ENCODE measurements at regions not wholly inside any gene's neighbourhood (a gene's known extent, or its start where the extent isn't known, plus 50 kb on each side); places are given as distances from the start of the nearest gene placed in this dataset.

DNA sequence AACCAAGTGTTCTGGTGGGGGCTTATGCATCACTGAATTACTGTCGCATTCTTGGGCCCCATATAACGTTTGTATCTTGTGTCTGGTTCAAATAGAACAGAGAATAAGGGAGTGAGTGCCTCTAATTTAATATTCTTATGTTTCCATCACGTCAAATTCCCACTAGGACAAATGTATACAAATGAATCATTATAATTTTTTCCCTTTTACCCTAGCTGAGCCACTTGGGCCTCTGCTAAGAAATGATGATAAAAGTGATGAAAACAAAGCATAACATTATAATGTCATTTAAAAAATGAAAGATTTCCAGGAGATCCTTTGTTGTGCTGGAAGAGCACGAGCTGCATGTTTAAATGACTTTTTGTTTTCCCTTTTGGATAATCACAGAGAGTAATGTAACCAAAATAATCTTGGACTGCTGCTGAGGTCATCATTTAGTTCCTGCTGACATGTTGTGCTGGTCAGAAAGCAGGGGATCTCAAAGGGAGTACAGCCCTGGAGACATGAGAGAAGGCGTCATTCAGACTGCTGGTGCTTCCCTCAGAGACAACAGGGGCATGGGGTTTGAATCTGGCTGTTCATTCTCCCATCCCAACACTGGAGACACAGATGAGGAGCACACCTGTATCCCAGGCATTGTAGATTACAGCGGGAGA lies 105.1 kb upstream of the SCOC start:
- in situ Hi-C loops (cut with MboI; ENCODE audit: low pct_unique_long_range_greater_than_20kb in 2 of 9, low sequenced_read_pairs in 9 of 9, unreplicated experiment in 9 of 9): loop anchor here in 4 of 9 experiments (25.0 kb wide), 3 partner anchors 231 to 531 kb away; no protein-coding TSS in a partner anchor
- Histone ChIP-seq H3K27ac (peak overlapping the region; percentile 10 to 33), H3K4me3 (no peak overlapping the region), H3K4me1 (replicated peaks in 1 of 2) (peaks cover 13 to 16% of the 10 kb centered on the region in 2 donors)
- 55 to 90% (median 72%) methylated on average over 2 to 5 of the region's 6 CpGs for WGBS, 10 experiments
- peak in 5 of 8 experiments; percentile 47 to 84 (median 62) for ATAC-seq (replicated peaks in 6 of 8)

DNA sequence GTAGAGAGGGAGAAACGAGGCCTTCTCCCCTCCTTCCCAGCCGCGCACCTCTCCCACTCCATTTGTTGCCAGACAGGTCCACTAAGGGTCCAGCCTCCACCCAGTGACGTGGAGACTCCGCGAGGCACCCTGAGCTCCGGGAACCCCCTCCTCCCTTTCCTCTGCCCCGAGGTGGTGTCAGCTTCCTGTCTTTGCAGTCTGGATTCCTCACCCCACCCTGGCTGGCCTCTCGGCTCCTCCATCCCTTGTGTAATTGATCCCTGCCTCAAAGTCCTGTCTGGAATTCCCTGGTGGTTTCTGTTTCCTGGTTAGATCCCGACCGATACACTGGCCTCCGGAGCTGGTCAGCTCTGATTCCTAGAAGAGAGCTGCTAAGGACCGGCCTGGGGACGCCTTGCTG lies 105.9 kb upstream of the SCOC start:
- no peak overlapping the region for H3K4me3 ChIP-seq
- peaks cover 13 to 16% of the 10 kb centered on the region in 2 donors for H3K4me1 ChIP-seq (replicated peaks in 1 of 2)
- ATAC-seq (replicated peaks in 6 of 8): peak in 1 of 8 experiments; percentile 17
- WGBS, 10 experiments: 0 to 100% (median 88%) methylated on average over 1 to 8 of the region's 14 CpGs; no CpG with 5 or more reads in 5 of the 10 experiments
- H3K27ac ChIP-seq: no peak overlapping the region
- in situ Hi-C loops (cut with MboI; ENCODE audit: low pct_unique_long_range_greater_than_20kb in 2 of 9, low sequenced_read_pairs in 9 of 9, unreplicated experiment in 9 of 9): loop anchor here in 4 of 9 experiments (25.0 kb wide), 3 partner anchors 230 to 530 kb away; no protein-coding TSS in a partner anchor

- Histone ChIP-seq H3K4me1 (replicated peaks in 1 of 2) (peaks cover 13 to 16% of the 10 kb centered on the region in 2 donors), H3K27ac (no peak overlapping the region), H3K4me3 (no peak overlapping the region)
- peak in 2 of 8 experiments; percentile 85 to 94 for ATAC-seq (replicated peaks in 6 of 8)
- in situ Hi-C loops (cut with MboI; ENCODE audit: low pct_unique_long_range_greater_than_20kb in 2 of 9, low sequenced_read_pairs in 9 of 9, unreplicated experiment in 9 of 9): loop anchor here in 4 of 9 experiments (25.0 kb wide), 3 partner anchors 230 to 530 kb away; no protein-coding TSS in a partner anchor
- 49 to 100% (median 100%) methylated on average over 1 to 9 of the region's 10 CpGs; no CpG with 5 or more reads in 1 of the 10 experiments for WGBS, 10 experiments
These were observed 106.4 kb upstream of the SCOC start for GRCh38 chr4:140266958-140267568.

DNA sequence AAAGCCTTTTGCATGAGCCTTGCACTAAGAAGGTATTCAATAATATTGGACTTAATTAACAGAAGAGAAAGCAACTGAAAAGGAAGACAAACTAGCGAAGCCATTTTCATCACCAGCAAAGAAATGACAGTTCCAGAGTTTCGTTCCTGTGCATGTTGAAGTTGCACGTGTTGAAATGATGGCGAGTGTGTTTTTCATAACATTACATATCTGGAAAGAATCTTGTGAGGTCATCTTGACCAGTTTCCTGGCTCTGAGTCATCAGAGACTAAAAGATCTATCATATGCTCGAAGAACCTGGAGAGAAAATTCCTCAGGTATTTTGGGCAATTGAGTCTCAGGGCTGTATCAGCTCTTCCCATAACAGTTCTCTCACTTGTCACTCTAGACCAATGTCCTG lies 106.2 kb upstream of the MAML3 start:
- in situ Hi-C loops (cut with MboI; ENCODE audit: low pct_unique_long_range_greater_than_20kb in 2 of 9, low sequenced_read_pairs in 9 of 9, unreplicated experiment in 9 of 9): loop anchor here in 4 of 9 experiments (25.0 kb wide), 3 partner anchors 223 to 523 kb away; no protein-coding TSS in a partner anchor
- 13 to 96% (median 60%) methylated on average over 1 to 5 of the region's 5 CpGs; no CpG with 5 or more reads in 1 of the 10 experiments for WGBS, 10 experiments
- peak in 3 of 8 experiments; percentile 16 to 50 (median 39) for ATAC-seq (replicated peaks in 6 of 8)
- Histone ChIP-seq H3K4me1 (replicated peaks in 1 of 2) (peaks cover 9 to 25% of the 10 kb centered on the region in 2 donors), H3K4me3 (no peak overlapping the region), H3K27ac (no peak overlapping the region)

DNA sequence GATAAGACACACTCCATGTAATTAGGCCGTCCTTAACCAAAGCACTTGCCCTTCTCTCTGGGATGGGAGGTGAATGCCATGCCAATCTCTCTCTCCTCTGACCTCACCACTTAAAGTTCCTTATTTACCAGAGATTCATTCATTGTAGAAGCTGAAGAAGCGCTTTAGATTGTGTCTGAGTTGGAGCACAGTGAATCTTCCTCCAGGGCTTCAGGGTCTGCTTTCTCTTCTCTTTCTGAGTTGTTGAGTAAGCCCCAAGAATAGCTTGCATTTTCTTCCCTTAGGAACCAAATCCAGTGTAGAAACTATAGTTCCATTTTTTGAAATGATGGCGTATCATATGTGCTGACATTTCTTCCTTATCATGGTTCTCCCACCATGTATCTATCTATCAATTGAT lies 104.5 kb upstream of the MAML3 start:
- Histone ChIP-seq H3K4me3 (no peak overlapping the region), H3K27ac (no peak overlapping the region), H3K4me1 (replicated peaks in 1 of 2) (peaks cover 23 to 40% of the 10 kb centered on the region in 2 donors)
- 60 to 100% (median 98%) methylated on average over 1 to 3 of the region's 3 CpGs for WGBS, 10 experiments
- in situ Hi-C loops (cut with MboI; ENCODE audit: low pct_unique_long_range_greater_than_20kb in 2 of 9, low sequenced_read_pairs in 9 of 9, unreplicated experiment in 9 of 9): loop anchor here in 4 of 9 experiments (10.0 to 25.0 kb wide), 4 partner anchors 104 to 521 kb away; partner anchors contain the start of gene MAML3 (in 1 of the 4)
- no peak for ATAC-seq (replicated peaks in 6 of 8)

GRCh38 chr4:140257461-140258305 lies 103.7 kb upstream of the MAML3 start:
- H3K4me3 ChIP-seq: no peak overlapping the region
- 50 to 100% (median 90%) methylated on average over 1 to 9 of the region's 10 CpGs; no CpG with 5 or more reads in 1 of the 10 experiments for WGBS, 10 experiments
- ATAC-seq (replicated peaks in 6 of 8): peak in 1 of 8 experiments; percentile 1
- peak overlapping the region; percentile 2 to 18 for H3K27ac ChIP-seq
- peaks cover 27 to 48% of the 10 kb centered on the region in 2 donors for H3K4me1 ChIP-seq (replicated peaks in 1 of 2)
- in situ Hi-C loops (cut with MboI; ENCODE audit: low pct_unique_long_range_greater_than_20kb in 2 of 9, low sequenced_read_pairs in 9 of 9, unreplicated experiment in 9 of 9): loop anchor here in 4 of 9 experiments (10.0 to 25.0 kb wide), 4 partner anchors 103 to 520 kb away; partner anchors contain the start of gene MAML3 (in 1 of the 4)

- Histone ChIP-seq H3K4me3 (no peak overlapping the region), H3K27ac (no peak overlapping the region), H3K4me1 (replicated peaks in 1 of 2) (peaks cover 34 to 56% of the 10 kb centered on the region in 2 donors)
- 58 to 100% (median 80%) methylated on average over 2 of the region's 2 CpGs; no CpG with 5 or more reads in 3 of the 10 experiments for WGBS, 10 experiments
- no peak for ATAC-seq (replicated peaks in 6 of 8)
- in situ Hi-C loops (cut with MboI; ENCODE audit: low pct_unique_long_range_greater_than_20kb in 2 of 9, low sequenced_read_pairs in 9 of 9, unreplicated experiment in 9 of 9): loop anchor here in 4 of 9 experiments (10.0 to 25.0 kb wide), 4 partner anchors 102 to 520 kb away; partner anchors contain the start of gene MAML3 (in 1 of the 4)
These were observed 103.0 kb upstream of the MAML3 start for GRCh38 chr4:140256941-140257340.

- Histone ChIP-seq H3K27ac (no peak overlapping the region), H3K4me1 (replicated peaks in 1 of 2) (peaks cover 40 to 62% of the 10 kb centered on the region in 2 donors), H3K4me3 (no peak overlapping the region)
- WGBS, 10 experiments: 0 to 60% (median 24%) methylated on average over 1 to 2 of the region's 2 CpGs; no CpG with 5 or more reads in 6 of the 10 experiments
- no peak for ATAC-seq (replicated peaks in 6 of 8)
- in situ Hi-C loops (cut with MboI; ENCODE audit: low pct_unique_long_range_greater_than_20kb in 2 of 9, low sequenced_read_pairs in 9 of 9, unreplicated experiment in 9 of 9): loop anchor here in 4 of 9 experiments (10.0 to 25.0 kb wide), 4 partner anchors 102 to 519 kb away; partner anchors contain the start of gene MAML3 (in 1 of the 4)
These were observed 102.4 kb upstream of the MAML3 start for GRCh38 chr4:140256335-140256734.

GRCh38 chr4:140255927-140256326 lies 101.9 kb upstream of the MAML3 start:
- ATAC-seq (replicated peaks in 6 of 8): no peak
- Histone ChIP-seq H3K4me1 (replicated peaks in 1 of 2) (peaks cover 45 to 66% of the 10 kb centered on the region in 2 donors), H3K4me3 (no peak overlapping the region), H3K27ac (no peak overlapping the region)
- 67 to 100% (median 90%) methylated on average over 1 of the region's 1 CpG; no CpG with 5 or more reads in 6 of the 10 experiments for WGBS, 10 experiments
- in situ Hi-C loops (cut with MboI; ENCODE audit: low pct_unique_long_range_greater_than_20kb in 2 of 9, low sequenced_read_pairs in 9 of 9, unreplicated experiment in 9 of 9): loop anchor here in 4 of 9 experiments (10.0 to 25.0 kb wide), 4 partner anchors 101 to 519 kb away; partner anchors contain the start of gene MAML3 (in 1 of the 4)

GRCh38 chr4:140255467-140255866 lies 101.5 kb upstream of the MAML3 start:
- peak in 2 of 8 experiments; percentile 4 to 37 for ATAC-seq (replicated peaks in 6 of 8)
- H3K4me3 ChIP-seq: no peak overlapping the region
- 24 to 100% (median 78%) methylated on average over 2 to 5 of the region's 5 CpGs; no CpG with 5 or more reads in 1 of the 10 experiments for WGBS, 10 experiments
- no peak overlapping the region for H3K27ac ChIP-seq
- peaks cover 48 to 69% of the 10 kb centered on the region in 2 donors for H3K4me1 ChIP-seq (replicated peaks in 1 of 2)
- in situ Hi-C loops (cut with MboI; ENCODE audit: low pct_unique_long_range_greater_than_20kb in 2 of 9, low sequenced_read_pairs in 9 of 9, unreplicated experiment in 9 of 9): loop anchor here in 4 of 9 experiments (10.0 to 25.0 kb wide), 4 partner anchors 101 to 518 kb away; partner anchors contain the start of gene MAML3 (in 1 of the 4)

GRCh38 chr4:140254651-140255299 lies 100.8 kb upstream of the MAML3 start:
- no peak overlapping the region for H3K27ac ChIP-seq
- in situ Hi-C loops (cut with MboI; ENCODE audit: low pct_unique_long_range_greater_than_20kb in 2 of 9, low sequenced_read_pairs in 9 of 9, unreplicated experiment in 9 of 9): loop anchor here in 4 of 9 experiments (5.0 to 25.0 kb wide), 5 partner anchors 97 to 517 kb away; partner anchors contain the start of gene MAML3 (in 1 of the 4)
- H3K4me3 ChIP-seq: no peak overlapping the region
- ATAC-seq (replicated peaks in 6 of 8): no peak
- 75 to 100% (median 100%) methylated on average over 2 of the region's 2 CpGs; no CpG with 5 or more reads in 1 of the 10 experiments for WGBS, 10 experiments
- H3K4me1 ChIP-seq (replicated peaks in 1 of 2): peaks cover 48 to 69% of the 10 kb centered on the region in 2 donors
